HG03095 (cell line): ENCODE measurements at regions not wholly inside any gene's neighbourhood (a gene's known extent, or its start where the extent isn't known, plus 50 kb on each side); places are given as distances from the start of the nearest gene placed in this dataset.

Source experiments
- ATAC-seq: cut with Tn5 transposase; IDR thresholded peaks from one replicate; pipeline ENCODE4 v1.9.1; 2021; ENCODE audit warnings: moderate library complexity; ENCODE audit not compliant: unreplicated experiment

DNA sequence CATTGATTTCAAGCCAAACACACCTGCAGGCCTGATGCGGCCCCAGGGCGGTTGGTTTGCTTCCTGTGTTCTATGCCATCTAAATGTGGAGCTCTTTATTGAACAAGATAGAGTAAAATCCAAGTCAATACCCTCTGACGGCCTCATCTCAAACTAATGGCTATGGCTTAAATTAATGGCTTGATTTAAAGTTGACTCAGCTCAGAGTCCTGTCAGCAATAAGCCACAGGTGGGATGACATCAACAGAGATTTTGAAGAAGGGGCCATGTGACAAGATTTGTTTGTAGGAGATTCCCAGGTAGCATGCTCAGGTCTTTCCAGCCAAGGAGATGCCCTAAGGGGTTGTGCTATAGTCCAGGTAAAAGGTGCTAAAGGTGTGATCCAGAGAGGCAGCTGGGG, 66.7 kb upstream of the ZNF32 start:
- ATAC-seq = no peak

GRCh38 chr10:43712821-43713584, 64.3 kb upstream of the ZNF32 start:
- ATAC-seq = no peak

GRCh38 chr10:43710772-43711471, 62.2 kb upstream of the ZNF32 start:
- ATAC-seq = no peak

DNA sequence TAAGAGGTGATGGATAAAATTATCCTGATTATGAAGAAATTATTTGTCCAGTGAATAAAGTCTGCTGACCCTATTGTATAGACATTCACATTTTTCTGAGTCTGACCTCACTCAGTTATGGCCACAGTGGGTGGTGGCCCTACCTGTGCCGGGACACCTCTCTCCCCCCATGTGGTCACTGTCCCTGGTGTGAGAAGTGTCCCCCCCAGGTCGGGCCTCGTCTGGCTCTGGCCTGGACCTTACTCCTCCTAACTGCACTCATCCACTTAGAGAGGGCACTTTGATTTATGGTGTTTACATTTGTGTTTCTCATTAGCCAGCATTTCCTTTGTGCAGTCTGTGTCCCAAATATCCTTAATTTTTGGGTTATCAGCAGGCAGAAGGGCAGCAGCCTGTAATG, 59.6 kb upstream of the ZNF32 start:
- ATAC-seq = no peak

DNA sequence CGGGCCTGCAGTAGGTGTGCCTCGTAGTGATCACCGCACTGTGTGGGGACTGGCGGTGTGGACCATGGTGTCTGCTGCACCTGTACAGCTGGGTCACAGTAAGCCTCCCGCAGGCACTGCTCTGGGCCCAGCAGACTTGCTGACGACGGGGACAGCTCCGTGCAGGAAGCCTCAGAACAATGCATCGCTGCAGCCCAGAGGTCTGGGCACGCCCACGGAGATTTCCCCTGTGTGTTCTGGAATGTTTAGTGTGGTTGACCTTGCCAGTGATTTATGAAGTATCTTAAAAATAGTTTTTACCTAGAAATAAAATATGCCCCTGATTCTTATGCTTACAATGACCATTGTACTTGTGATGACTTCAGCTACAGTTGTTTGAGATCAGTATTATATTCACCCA, 59.1 kb upstream of the ZNF32 start:
- no peak for ATAC-seq

DNA sequence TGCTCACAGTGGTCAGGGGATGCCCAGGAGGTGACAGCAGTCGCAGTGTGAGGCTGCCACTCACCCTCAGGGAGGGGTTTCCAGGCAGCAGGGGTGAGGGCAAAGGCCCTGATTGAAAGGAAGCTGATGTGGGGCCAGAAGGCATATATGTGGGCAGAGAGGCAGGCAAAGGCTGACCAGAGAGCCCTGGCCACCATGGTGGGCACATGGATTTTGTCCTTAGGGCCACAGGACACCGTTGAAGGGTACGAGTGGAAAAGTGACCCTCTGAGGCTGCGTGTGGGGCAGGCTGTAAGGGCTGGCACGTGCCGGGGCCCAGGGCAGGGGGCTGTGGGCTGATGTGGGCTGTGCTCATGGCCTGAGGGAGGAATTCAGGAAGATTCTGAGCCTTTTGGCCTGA, 57.5 kb upstream of the ZNF32 start:
- no peak for ATAC-seq

DNA sequence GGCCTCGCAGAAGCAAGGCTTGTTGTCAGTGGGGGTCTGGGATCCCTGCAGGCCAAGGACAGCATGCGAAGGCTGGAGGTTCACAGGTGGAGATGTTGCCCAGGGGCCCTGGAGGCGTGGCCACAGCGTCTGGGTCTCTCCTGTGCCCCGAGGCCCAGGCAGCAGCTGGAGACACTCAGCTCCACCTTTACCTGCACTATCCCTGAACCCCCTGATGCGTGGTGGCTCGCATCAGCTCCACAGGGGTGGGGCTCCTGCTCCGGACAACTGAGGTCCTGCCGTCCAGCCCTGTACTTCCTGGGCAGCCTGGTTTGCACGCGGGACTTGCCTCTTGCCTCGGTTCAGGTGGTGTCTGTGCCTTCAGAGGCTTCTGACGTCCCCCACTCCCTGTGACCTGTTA, 54.6 kb upstream of the ZNF32 start:
- no peak for ATAC-seq

- no peak for ATAC-seq
These were observed 54.2 kb upstream of the ZNF32 start for GRCh38 chr10:43702936-43703281.

DNA sequence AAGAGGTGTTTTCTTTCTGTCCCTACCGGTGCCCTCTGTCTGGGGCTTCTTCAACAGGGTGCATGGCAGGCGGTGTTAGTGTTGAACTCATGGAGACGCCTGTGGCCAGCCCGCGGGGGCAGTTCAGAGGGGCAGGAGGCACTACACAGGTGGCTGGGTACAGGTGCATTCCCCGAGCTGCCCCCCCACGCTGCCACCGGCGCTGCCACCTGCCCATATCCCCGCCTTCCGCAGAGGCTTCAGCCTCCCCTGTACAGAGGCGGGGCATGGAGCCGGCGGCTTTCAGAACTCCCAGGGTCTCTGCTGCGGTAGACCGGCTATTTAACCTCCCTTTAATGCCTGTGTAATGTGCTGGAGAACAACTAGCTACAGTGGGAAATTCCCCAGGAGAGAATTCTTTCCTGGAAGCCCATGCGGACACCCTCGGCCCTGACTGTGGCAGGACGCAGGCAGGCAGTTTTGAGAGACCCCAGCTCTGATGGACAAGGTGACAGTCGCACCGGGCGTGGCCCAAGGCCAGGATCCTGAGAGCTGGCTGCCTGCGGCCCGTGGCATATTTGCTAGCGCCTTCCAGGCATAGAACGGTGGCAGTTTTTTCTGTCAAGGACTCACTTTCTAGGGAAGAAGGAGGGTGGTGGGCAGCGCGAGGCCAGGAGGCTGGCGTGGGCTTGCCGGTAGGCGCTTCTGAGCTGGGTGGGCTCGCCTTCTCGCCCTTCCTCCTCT, 53.7 kb upstream of the ZNF32 start:
- no peak for ATAC-seq

DNA sequence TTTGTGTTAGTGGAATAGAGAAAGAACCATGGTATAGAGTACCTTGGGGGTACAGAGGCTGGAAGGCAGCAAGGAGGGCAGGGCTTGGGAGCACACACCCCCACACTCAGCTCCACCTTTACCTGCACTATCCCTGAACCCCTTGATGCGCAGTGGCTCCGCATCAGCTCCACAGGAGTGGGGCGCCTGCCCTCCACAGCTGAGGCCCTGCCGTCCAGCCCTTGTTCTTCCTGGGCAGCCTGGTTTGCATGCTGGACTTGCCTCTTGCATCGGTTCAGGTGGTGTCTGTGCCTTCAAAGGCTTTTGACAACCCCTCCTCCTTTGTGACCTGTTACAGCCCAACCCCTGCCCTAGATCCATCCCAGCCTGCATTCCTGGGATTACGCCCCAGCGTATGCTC, 52.6 kb upstream of the ZNF32 start:
- ATAC-seq = no peak

- no peak for ATAC-seq
These were observed 51.6 kb upstream of the ZNF32 start for GRCh38 chr10:43700306-43700705.

GRCh38 chr10:43699516-43699915, 50.8 kb upstream of the ZNF32 start:
- no peak for ATAC-seq
